H1 (cell line): ENCODE measurements at regions not wholly inside any gene's neighbourhood (a gene's known extent, or its start where the extent isn't known, plus 50 kb on each side); places are given as distances from the start of the nearest gene placed in this dataset.

Experiments
- CTCF ChIA-PET: fragments of 300-600 bp; sonication (Branson Sonifier 250); formaldehyde crosslinking; loops from one replicate; lab custom pipeline; 2021; ENCODE audit not compliant: partially characterized antibody; lab: Charles Lee
- POLR2A ChIA-PET: fragments of 300-600 bp; sonication (Branson Sonifier 250); formaldehyde crosslinking; loops from one replicate; lab custom pipeline; 2021; ENCODE audit warnings: inconsistent platforms; ENCODE audit not compliant: partially characterized antibody; lab: Charles Lee
- DNase-seq, 2 experiments: peaks; one replicate each; pipeline versions ENCODE4 v3.0.0 to v3.0.0-alpha.2; 2010 to 2022; ENCODE audit warnings: low spot score in 2 of 2, low read depth in 1 of 2, mixed read lengths in 1 of 2
- FAIRE-seq: peaks from 2 replicates; lab custom pipeline; 2011; peaks lifted over from hg19 to GRCh38; lab: Jason Lieb, UNC
- H2AFZ ChIP-seq: 2 replicates; pipeline ENCODE4 v1.8.1; 2012; ENCODE audit warnings: low read length, inconsistent platforms
- H2AK5ac ChIP-seq: 2 replicates; pipeline ENCODE4 v1.6.1; 2013; ENCODE audit warnings: low read depth, low read length
- H2BK120ac ChIP-seq: replicated peaks from 2 replicates; pipeline ENCODE3; 2013; ENCODE audit warnings: low read depth, low read length, inconsistent platforms
- H2BK12ac ChIP-seq: 2 replicates; pipeline ENCODE4 v1.6.1; 2013; ENCODE audit warnings: low read depth, low read length
- H2BK15ac ChIP-seq: 2 replicates; pipeline ENCODE4 v1.6.1; 2013; ENCODE audit warnings: low read length
- H2BK20ac ChIP-seq: 2 replicates; pipeline ENCODE4 v1.6.1; 2013; ENCODE audit warnings: low read length
- H2BK5ac ChIP-seq: 2 replicates; pipeline ENCODE4 v1.6.1; 2013; ENCODE audit warnings: low read depth, low read length
- H3K14ac ChIP-seq: 2 replicates; pipeline ENCODE4 v1.6.1; 2013; ENCODE audit warnings: inconsistent platforms; ENCODE audit not compliant: insufficient read length
- H3K18ac ChIP-seq: 2 replicates; pipeline ENCODE4 v1.6.1; 2013; ENCODE audit warnings: low read length; ENCODE audit errors: extremely low read depth
- H3K23ac ChIP-seq: 2 replicates; pipeline ENCODE4 v1.6.1; 2013; ENCODE audit warnings: inconsistent platforms; ENCODE audit not compliant: insufficient read length
- H3K23me2 ChIP-seq: 2 replicates; pipeline ENCODE4 v1.6.1; 2013; ENCODE audit warnings: low read depth, low read length
- H3K27ac ChIP-seq: 2 replicates; pipeline ENCODE4 v1.6.1; 2011; ENCODE audit warnings: low read depth, low read length, inconsistent platforms
- H3K27me3 ChIP-seq, 4 experiments: replicated peaks in 1 of 4; 1 replicate in 1 of 4; 2 replicates in 3 of 4; pipeline versions ENCODE4 v1.6.1 to v1.8.1; 2011 to 2013; ENCODE audit warnings: low read length in 3 of 4, mild to moderate bottlenecking in 3 of 4, inconsistent platforms in 2 of 4, mixed read lengths in 2 of 4, moderate library complexity in 1 of 4; ENCODE audit not compliant: control insufficient read depth in 3 of 4, insufficient read depth in 3 of 4; ENCODE audit errors: extremely low read depth in 1 of 4
- H3K36me3 ChIP-seq, 4 experiments: 2 replicates each; pipeline versions ENCODE4 v1.6.1 to v1.8.1; 2011 to 2013; ENCODE audit warnings: mild to moderate bottlenecking in 4 of 4, low read length in 3 of 4, moderate library complexity in 2 of 4, control low read depth in 1 of 4, inconsistent platforms in 1 of 4; ENCODE audit not compliant: insufficient read depth in 4 of 4, control insufficient read depth in 2 of 4
- H3K4ac ChIP-seq: replicated peaks from 2 replicates; pipeline ENCODE3; 2013; ENCODE audit warnings: low read length, low read depth, mixed read lengths, inconsistent platforms; ENCODE audit not compliant: insufficient read length
- H3K4me1 ChIP-seq, 4 experiments: replicated peaks in 1 of 4; 1 replicate in 1 of 4; 2 replicates in 3 of 4; pipeline versions ENCODE4 v1.6.1 to v1.8.1; 2011 to 2013; ENCODE audit warnings: low read length in 3 of 4, inconsistent platforms in 2 of 4, mixed read lengths in 1 of 4; ENCODE audit not compliant: insufficient read depth in 4 of 4, control insufficient read depth in 3 of 4
- H3K4me2 ChIP-seq, 2 experiments: 2 replicates each; pipeline versions ENCODE4 v1.6.1 to v1.8.1; 2011 to 2013; ENCODE audit warnings: low read depth in 2 of 2, low read length in 2 of 2, control low read depth in 1 of 2, inconsistent platforms in 1 of 2, mild to moderate bottlenecking in 1 of 2; ENCODE audit not compliant: insufficient read depth in 1 of 2
- H3K4me3 ChIP-seq, 4 experiments: fragments of 200-600, 300-600 bp in 1 of 4; sonication (generic), shearing (Covaris generic), sonication (Bioruptor Twin) in 1 of 4; 2 replicates each; pipeline versions ENCODE4 v1.5.1 to v1.8.1; 2011 to 2016; ENCODE audit warnings: low read length in 4 of 4, low read depth in 3 of 4, control low read depth in 2 of 4, inconsistent platforms in 2 of 4, mild to moderate bottlenecking in 2 of 4, mixed read lengths in 1 of 4, moderate library complexity in 1 of 4; ENCODE audit not compliant: insufficient read depth in 2 of 4; ENCODE audit errors: extremely low read depth in 1 of 4
- H3K56ac ChIP-seq: replicated peaks from 2 replicates; pipeline ENCODE3; 2013; ENCODE audit warnings: low read depth, mild to moderate bottlenecking, mixed read lengths, low read length, inconsistent platforms; ENCODE audit not compliant: insufficient read length
- H3K79me1 ChIP-seq: 2 replicates; pipeline ENCODE4 v1.6.1; 2013; ENCODE audit warnings: low read depth, low read length, control low read depth
- H3K79me2 ChIP-seq, 2 experiments: 2 replicates each; pipeline versions ENCODE4 v1.6.1 to v1.8.1; 2012 to 2013; ENCODE audit warnings: low read length in 2 of 2, mild to moderate bottlenecking in 2 of 2, inconsistent platforms in 1 of 2; ENCODE audit not compliant: insufficient read depth in 2 of 2, control insufficient read depth in 1 of 2
- H3K9ac ChIP-seq, 4 experiments: replicated peaks in 1 of 4; 1 replicate in 1 of 4; 2 replicates in 3 of 4; pipeline versions ENCODE4 v1.6.1 to v1.8.1; 2011 to 2013; ENCODE audit warnings: low read depth in 3 of 4, low read length in 3 of 4, control low read depth in 2 of 4, mild to moderate bottlenecking in 2 of 4, moderate library complexity in 2 of 4, inconsistent platforms in 1 of 4; ENCODE audit errors: extremely low read depth in 1 of 4
- H3K9me3 ChIP-seq, 2 experiments: 2 replicates each; pipeline versions ENCODE4 v1.6.1 to v1.8.1; 2012 to 2013; ENCODE audit warnings: mild to moderate bottlenecking in 2 of 2, moderate library complexity in 2 of 2, control low read depth in 1 of 2, inconsistent platforms in 1 of 2, low read depth in 1 of 2, low read length in 1 of 2, mixed read lengths in 1 of 2; ENCODE audit not compliant: insufficient read depth in 2 of 2
- H4K20me1 ChIP-seq, 2 experiments: replicated peaks in 1 of 2; 2 replicates each; pipeline versions ENCODE3 to v1.8.1; 2011 to 2013; ENCODE audit warnings: inconsistent platforms in 2 of 2, low read length in 2 of 2, mild to moderate bottlenecking in 1 of 2; ENCODE audit not compliant: insufficient read depth in 2 of 2, control insufficient read depth in 1 of 2
- H4K5ac ChIP-seq: 2 replicates; pipeline ENCODE4 v1.6.1; 2013; ENCODE audit warnings: low read length, low read depth, mixed read lengths, inconsistent platforms; ENCODE audit not compliant: insufficient read length
- H4K8ac ChIP-seq: 2 replicates; pipeline ENCODE4 v1.8.0; 2013; ENCODE audit warnings: mild to moderate bottlenecking, moderate library complexity, low read length, inconsistent platforms; ENCODE audit not compliant: insufficient read depth; ENCODE audit errors: extremely low read depth
- H4K91ac ChIP-seq: replicated peaks from 2 replicates; pipeline ENCODE3; 2013; ENCODE audit warnings: low read length, mixed read lengths, inconsistent platforms; ENCODE audit not compliant: insufficient read length
- CBX5 ChIP-seq: fragments of 300-800, 300-1000 bp; sonication (generic); IDR thresholded peaks from 2 replicates; pipeline ENCODE4 v1.7.1; 2016; ENCODE audit warnings: antibody characterized with exemption, low read length, low read depth
- CTBP2 ChIP-seq: IDR thresholded peaks from 2 replicates; pipeline ENCODE4 v1.7.0; 2011; ENCODE audit warnings: borderline replicate concordance, mild to moderate bottlenecking, moderate library complexity, mixed read lengths, low read length; ENCODE audit not compliant: insufficient read depth, insufficient read length
- JUND ChIP-seq: IDR thresholded peaks from 2 replicates; pipeline ENCODE4 v1.6.1; 2011; ENCODE audit warnings: mild to moderate bottlenecking, improper control_type of control experiment, low read length
- KDM1A ChIP-seq: fragments of 200-600, 300-600 bp; sonication (generic); IDR thresholded peaks from 2 replicates; pipeline ENCODE4 v1.7.1; 2016; ENCODE audit warnings: mild to moderate bottlenecking, low read length, borderline replicate concordance
- KDM5A ChIP-seq: fragments of 200-600 bp; IDR thresholded peaks from 2 replicates; pipeline ENCODE4 v1.7.1; 2012; ENCODE audit warnings: mild to moderate bottlenecking, low read length, inconsistent platforms, mixed read lengths
- NRF1 ChIP-seq: IDR thresholded peaks from 2 replicates; pipeline ENCODE4 v1.6.1; 2011; ENCODE audit warnings: mild to moderate bottlenecking, low read depth, low read length, improper control_type of control experiment
- RXRA ChIP-seq: IDR thresholded peaks from 2 replicates; pipeline ENCODE4 v1.6.1; 2011; ENCODE audit warnings: low read depth, mild to moderate bottlenecking, low read length, moderate library complexity; ENCODE audit not compliant: insufficient read depth
- SIN3A ChIP-seq, 2 experiments: IDR thresholded peaks in 1 of 2; conservative IDR thresholded peaks in 1 of 2; 2 replicates each; pipeline ENCODE4 v1.6.1; 2011 to 2012; ENCODE audit warnings: low read length in 2 of 2, improper control_type of control experiment in 1 of 2, low read depth in 1 of 2, mild to moderate bottlenecking in 1 of 2
- SIX5 ChIP-seq: IDR thresholded peaks from 2 replicates; pipeline ENCODE4 v1.6.1; 2011; ENCODE audit warnings: mild to moderate bottlenecking, low read depth, low read length
- TAF1 ChIP-seq: IDR thresholded peaks from 2 replicates; pipeline ENCODE4 v1.6.1; 2011; ENCODE audit warnings: mild to moderate bottlenecking, low read depth, low read length
- YY1 ChIP-seq: IDR thresholded peaks from 2 replicates; pipeline ENCODE4 v1.6.1; 2011; ENCODE audit warnings: low read depth, mild to moderate bottlenecking, low read length
- ZNF274 ChIP-seq: IDR thresholded peaks from 2 replicates; pipeline ENCODE4 v1.7.0; 2012; ENCODE audit warnings: low read length, borderline replicate concordance; ENCODE audit errors: extremely low read depth
- TF ChIP-seq, protein P1 (sequence below), 3 experiments: IDR thresholded peaks; 1 replicate in 2 of 3; 2 replicates in 1 of 3; pipeline versions ENCODE4 v1.5.1 to v1.6.1; 2011; ENCODE audit warnings: low read length in 3 of 3, mild to moderate bottlenecking in 3 of 3, inconsistent platforms in 2 of 3, low read depth in 1 of 3, moderate library complexity in 1 of 3; ENCODE audit not compliant: insufficient read depth in 1 of 3; ENCODE audit errors: control extremely low read depth in 1 of 3

DNA sequence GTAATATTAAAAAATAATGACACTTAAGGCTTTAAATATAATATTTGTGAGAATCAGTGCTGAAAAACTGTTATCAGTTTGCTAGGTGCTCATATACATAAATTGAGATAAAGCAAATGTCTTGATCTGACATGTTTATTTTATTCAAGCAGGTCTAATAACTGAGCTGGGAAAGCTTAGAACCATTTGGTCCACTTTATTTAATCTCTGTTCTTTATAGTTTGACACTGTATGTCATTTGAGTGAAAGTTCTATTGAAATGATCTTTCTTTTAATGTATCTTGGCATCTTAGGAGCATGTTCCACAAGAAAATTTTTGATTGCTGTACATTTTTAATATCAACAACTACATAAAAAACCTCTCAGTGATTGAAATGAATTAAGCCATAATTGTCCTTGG lies 772.0 kb upstream of the NRSN1 start:
- DNase-seq (no peak), FAIRE-seq (no peak)
- Histone ChIP-seq H2BK5ac (no peak overlapping the region), H2BK20ac (no peak overlapping the region), H3K79me2 (no peaks in the 10 kb centered on the region), H3K4me1 (no peaks in the 10 kb centered on the region), H2BK15ac (no peak overlapping the region), H3K14ac (no peak overlapping the region), H3K4me2 (no peak overlapping the region), H4K91ac (no peak overlapping the region), H3K56ac (no peak overlapping the region), H3K4me3 (no peak overlapping the region), H3K79me1 (no peaks in the 10 kb centered on the region), H4K5ac (no peak overlapping the region), H3K9me3 (no peaks in the 10 kb centered on the region), H4K8ac (no peak overlapping the region), H4K20me1 (no peaks in the 10 kb centered on the region), H3K4ac (no peak overlapping the region), H3K9ac (no peak overlapping the region), H3K27ac (no peak overlapping the region), H3K18ac (no peak overlapping the region), H3K27me3 (no peaks in the 10 kb centered on the region), H2BK12ac (no peak overlapping the region), H2AK5ac (no peak overlapping the region), H3K23me2 (no peaks in the 10 kb centered on the region), H2BK120ac (no peak overlapping the region), H2AFZ (no peak overlapping the region), H3K36me3 (no peaks in the 10 kb centered on the region; a peak in 1 of 8 replicates), H3K23ac (no peak overlapping the region)
- ChIA-PET CTCF (no interaction called here), POLR2A (no interaction called here)
- TF ChIP-seq YY1 (no peak), NRF1 (no peak), KDM1A (no peak), KDM5A (no peak), CTBP2 (no peak), RXRA (no peak), SIN3A (conservative IDR thresholded peaks at IDR 0.05 in 1 of 2, IDR thresholded peaks at IDR 0.05 in 1 of 2; ENCODE audit: low read depth in 1 of 2, low read length in 2 of 2) (no peak), SIX5 (no peak), ZNF274 (no peak), CBX5 (no peak), JUND (no peak), TAF1 (no peak)
- TF ChIP-seq, protein P1, sequence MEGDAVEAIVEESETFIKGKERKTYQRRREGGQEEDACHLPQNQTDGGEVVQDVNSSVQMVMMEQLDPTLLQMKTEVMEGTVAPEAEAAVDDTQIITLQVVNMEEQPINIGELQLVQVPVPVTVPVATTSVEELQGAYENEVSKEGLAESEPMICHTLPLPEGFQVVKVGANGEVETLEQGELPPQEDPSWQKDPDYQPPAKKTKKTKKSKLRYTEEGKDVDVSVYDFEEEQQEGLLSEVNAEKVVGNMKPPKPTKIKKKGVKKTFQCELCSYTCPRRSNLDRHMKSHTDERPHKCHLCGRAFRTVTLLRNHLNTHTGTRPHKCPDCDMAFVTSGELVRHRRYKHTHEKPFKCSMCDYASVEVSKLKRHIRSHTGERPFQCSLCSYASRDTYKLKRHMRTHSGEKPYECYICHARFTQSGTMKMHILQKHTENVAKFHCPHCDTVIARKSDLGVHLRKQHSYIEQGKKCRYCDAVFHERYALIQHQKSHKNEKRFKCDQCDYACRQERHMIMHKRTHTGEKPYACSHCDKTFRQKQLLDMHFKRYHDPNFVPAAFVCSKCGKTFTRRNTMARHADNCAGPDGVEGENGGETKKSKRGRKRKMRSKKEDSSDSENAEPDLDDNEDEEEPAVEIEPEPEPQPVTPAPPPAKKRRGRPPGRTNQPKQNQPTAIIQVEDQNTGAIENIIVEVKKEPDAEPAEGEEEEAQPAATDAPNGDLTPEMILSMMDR (IDR thresholded peaks at IDR 0.05; ENCODE audit: control extremely low read depth in 1 of 3, insufficient read depth in 1 of 3, low read depth in 1 of 3, low read length in 3 of 3), result no peak
